Thoracic aorta (tissue), 2 donors: ENCODE measurements at regions not wholly inside any gene's neighbourhood (a gene's known extent, or its start where the extent isn't known, plus 50 kb on each side); places are given as distances from the start of the nearest gene placed in this dataset.
"Not testable (repeated sequence)": the region's sequence is repeated elsewhere in the genome, so short reads cannot be mapped to it uniquely, and the experiment has no call there.

Experiments
- ATAC-seq: fragments of 150-250 bp; one replicate; pipeline ENCODE4 v1.8.0; 2017; ENCODE audit warnings: low read depth; ENCODE audit not compliant: insufficient number of reproducible peaks, low FRiP score
- DNase-seq: peaks from one replicate; pipeline ENCODE4 v3.0.0-alpha.2; 2020; ENCODE audit warnings: low spot score
- H3K27ac ChIP-seq, 2 donors: fragments of 200-600 bp; sonication (generic); 1 replicate in 1 of 2; 2 replicates in 1 of 2; pipeline ENCODE4 v1.5.1; 2016; ENCODE audit warnings: mild to moderate bottlenecking in 2 of 2, moderate library complexity in 2 of 2
- H3K27me3 ChIP-seq: fragments of 200-600 bp; sonication (generic); replicated peaks from 2 replicates; pipeline ENCODE4 v1.6.0; 2016; ENCODE audit warnings: mild to moderate bottlenecking; ENCODE audit not compliant: insufficient read depth
- H3K36me3 ChIP-seq: fragments of 200-600 bp; sonication (generic); one replicate; pipeline ENCODE4 v1.5.1; 2016
- H3K4me1 ChIP-seq, 2 donors: fragments of 200-600 bp; sonication (generic); 1 replicate in 1 of 2; 2 replicates in 1 of 2; pipeline versions ENCODE4 v1.5.1 to v1.6.0; 2016; ENCODE audit warnings: low read depth in 2 of 2, mild to moderate bottlenecking in 1 of 2; ENCODE audit not compliant: control insufficient read depth in 1 of 2
- H3K4me3 ChIP-seq: fragments of 200-600 bp; sonication (generic); 2 replicates; pipeline ENCODE4 v1.5.1; 2016; ENCODE audit warnings: mild to moderate bottlenecking
- H3K9me3 ChIP-seq: fragments of 200-600 bp; sonication (generic); 2 replicates; pipeline ENCODE4 v1.5.1; 2016
- CTCF ChIP-seq: fragments of 200-600 bp; sonication (generic); IDR thresholded peaks from one replicate; pipeline ENCODE4 v1.5.1; 2019; ENCODE audit warnings: antibody characterized with exemption

GRCh38 chr16:47829850-47830600 is 325.8 kb downstream of the ABCC12 start:
- no peak for TF ChIP-seq CTCF
- no peak overlapping the region for H3K4me3 ChIP-seq
- no peak for ATAC-seq
- no peaks in the 10 kb centered on the region for H3K27me3 ChIP-seq
- peaks cover 12% of the 10 kb centered on the region for H3K9me3 ChIP-seq
- no peak overlapping the region for H3K27ac ChIP-seq
- no peak for DNase-seq
- no peaks in the 10 kb centered on the region for H3K36me3 ChIP-seq
- H3K4me1 ChIP-seq = no peaks in the 10 kb centered on the region

GRCh38 chr16:47826070-47826469 is 329.7 kb downstream of the ABCC12 start:
- Histone ChIP-seq H3K4me3 (no peak overlapping the region), H3K4me1 (no peaks in the 10 kb centered on the region), H3K27ac (no peak overlapping the region), H3K27me3 (no peaks in the 10 kb centered on the region), H3K9me3 (no peaks in the 10 kb centered on the region), H3K36me3 (no peaks in the 10 kb centered on the region)
- DNase-seq = no peak
- ATAC-seq = no peak
- no peak for TF ChIP-seq CTCF

- H3K27me3 ChIP-seq = no peaks in the 10 kb centered on the region
- H3K4me3 ChIP-seq = no peak overlapping the region
- ATAC-seq (no peak), DNase-seq (no peak)
- no peaks in the 10 kb centered on the region for H3K36me3 ChIP-seq
- H3K4me1 ChIP-seq = no peaks in the 10 kb centered on the region
- TF ChIP-seq CTCF = no peak
- H3K9me3 ChIP-seq = peaks cover 6% of the 10 kb centered on the region
- H3K27ac ChIP-seq = no peak overlapping the region
Measured at GRCh38 chr16:47817048-47817447, 338.7 kb downstream of the ABCC12 start.

GRCh38 chr16:47816511-47816910 is 339.3 kb downstream of the ABCC12 start:
- H3K36me3 ChIP-seq = no peaks in the 10 kb centered on the region
- no peak for TF ChIP-seq CTCF
- DNase-seq = no peak
- H3K4me3 ChIP-seq = no peak overlapping the region
- ATAC-seq = no peak
- H3K27me3 ChIP-seq = no peaks in the 10 kb centered on the region
- no peak overlapping the region for H3K27ac ChIP-seq
- peaks cover 6% of the 10 kb centered on the region for H3K9me3 ChIP-seq
- H3K4me1 ChIP-seq = no peaks in the 10 kb centered on the region

- no peaks in the 10 kb centered on the region for H3K27me3 ChIP-seq
- peaks cover 6% of the 10 kb centered on the region for H3K9me3 ChIP-seq
- ATAC-seq (no peak), DNase-seq (no peak)
- no peak overlapping the region for H3K27ac ChIP-seq
- no peaks in the 10 kb centered on the region for H3K36me3 ChIP-seq
- no peak overlapping the region for H3K4me3 ChIP-seq
- TF ChIP-seq CTCF = no peak
- no peaks in the 10 kb centered on the region for H3K4me1 ChIP-seq
Measured at GRCh38 chr16:47815655-47816054, 340.1 kb downstream of the ABCC12 start.

- not testable (repeated sequence) for H3K9me3 ChIP-seq, ATAC-seq, H3K4me1 ChIP-seq, H3K27me3 ChIP-seq, H3K36me3 ChIP-seq, H3K27ac ChIP-seq, H3K4me3 ChIP-seq, DNase-seq
Measured at GRCh38 chr16:47811758-47812157, 344.0 kb downstream of the ABCC12 start.
